Activated T-cell treated with anti-CD3 and anti-CD28 coated beads for 24 hours (primary cell): ENCODE measurements at regions not wholly inside any gene's neighbourhood (a gene's known extent, or its start where the extent isn't known, plus 50 kb on each side); places are given as distances from the start of the nearest gene placed in this dataset.

Experiments
- DNase-seq: peaks from one replicate; pipeline ENCODE4 v3.0.0-alpha.2; 2020; ENCODE audit warnings: low read depth

- no peak for DNase-seq
Measured at GRCh38 chr12:13764748-13765147, 216.7 kb downstream of the GRIN2B start.

- DNase-seq: no peak
Measured at GRCh38 chr12:13749389-13749788, 232.0 kb downstream of the GRIN2B start.

GRCh38 chr12:13745111-13745860 lies 236.1 kb downstream of the GRIN2B start:
- no peak for DNase-seq

- DNase-seq: no peak
Measured at GRCh38 chr12:13744561-13744960, 236.8 kb downstream of the GRIN2B start.

- DNase-seq: no peak
Measured at GRCh38 chr12:13740149-13740545, 241.3 kb downstream of the GRIN2B start.

GRCh38 chr12:13735734-13736133 lies 245.7 kb downstream of the GRIN2B start:
- no peak for DNase-seq

GRCh38 chr12:13734584-13735152 lies 246.7 kb downstream of the GRIN2B start:
- no peak for DNase-seq

GRCh38 chr12:13727707-13728195 lies 253.7 kb downstream of the GRIN2B start:
- DNase-seq: no peak

- no peak for DNase-seq
Measured at GRCh38 chr12:13725049-13725448, 256.4 kb downstream of the GRIN2B start.

GRCh38 chr12:13724136-13724535 lies 257.3 kb downstream of the GRIN2B start:
- DNase-seq: no peak

- no peak for DNase-seq
Measured at GRCh38 chr12:13719986-13720385, 261.4 kb downstream of the GRIN2B start.

- no peak for DNase-seq
Measured at GRCh38 chr12:13718271-13718670, 263.1 kb downstream of the GRIN2B start.

- no peak for DNase-seq
Measured at GRCh38 chr12:13716119-13716518, 265.3 kb downstream of the GRIN2B start.

- no peak for DNase-seq
Measured at GRCh38 chr12:13713556-13714410, 267.6 kb downstream of the GRIN2B start.

- no peak for DNase-seq
Measured at GRCh38 chr12:13707829-13708228, 273.6 kb downstream of the GRIN2B start.

- no peak for DNase-seq
Measured at GRCh38 chr12:13702381-13702780, 279.0 kb downstream of the GRIN2B start.

- DNase-seq: no peak
Measured at GRCh38 chr12:13701502-13701901, 279.9 kb downstream of the GRIN2B start.

GRCh38 chr12:13697973-13698372 lies 283.4 kb downstream of the GRIN2B start:
- no peak for DNase-seq

- no peak for DNase-seq
Measured at GRCh38 chr12:13695781-13696180, 285.6 kb downstream of the GRIN2B start.

GRCh38 chr12:13692332-13692731 lies 289.1 kb downstream of the GRIN2B start:
- DNase-seq: no peak

GRCh38 chr12:13691598-13691997 lies 289.8 kb downstream of the GRIN2B start:
- no peak for DNase-seq

GRCh38 chr12:13687633-13688032 lies 293.8 kb downstream of the GRIN2B start:
- DNase-seq: no peak

- DNase-seq: no peak
Measured at GRCh38 chr12:13686260-13686659, 295.1 kb downstream of the GRIN2B start.
